GM23248 (cell line): ENCODE measurements at regions not wholly inside any gene's neighbourhood (a gene's known extent, or its start where the extent isn't known, plus 50 kb on each side); places are given as distances from the start of the nearest gene placed in this dataset.

Experiments
- EZH2 ChIP-seq: fragments of 200-600 bp; sonication (generic); IDR thresholded peaks from 2 replicates; pipeline ENCODE4 v1.6.1; 2018; ENCODE audit warnings: antibody characterized with exemption, mild to moderate bottlenecking; ENCODE audit not compliant: insufficient read depth, poor library complexity, severe bottlenecking
- EZH2phosphoT487 ChIP-seq: fragments of 200-600 bp; sonication (generic); IDR thresholded peaks from 2 replicates; pipeline ENCODE4 v1.6.1; 2018; ENCODE audit warnings: antibody characterized with exemption, moderate library complexity, mild to moderate bottlenecking, low read depth; ENCODE audit not compliant: insufficient read depth

GRCh38 chr15:36449084-36449661, 130.3 kb upstream of the CDIN1 start:
- TF ChIP-seq EZH2phosphoT487 (no peak), EZH2 (no peak)
